H9 (cell line): ENCODE measurements at regions not wholly inside any gene's neighbourhood (a gene's known extent, or its start where the extent isn't known, plus 50 kb on each side); places are given as distances from the start of the nearest gene placed in this dataset.

Experiments
- DNase-seq: peaks from one replicate; pipeline ENCODE4 v3.0.0-alpha.2; 2017
- H2AFZ ChIP-seq: one replicate; pipeline ENCODE4 v1.6.1; 2013; ENCODE audit warnings: mild to moderate bottlenecking, low read length, control low read depth, moderate library complexity
- H2AK5ac ChIP-seq: 2 replicates; pipeline ENCODE4 v1.6.1; 2013; ENCODE audit warnings: low read length, control low read depth, mixed read lengths; ENCODE audit not compliant: insufficient read length
- H2BK120ac ChIP-seq: one replicate; pipeline ENCODE4 v1.6.1; 2013; ENCODE audit warnings: low read depth, mild to moderate bottlenecking, low read length, control low read depth, inconsistent platforms; ENCODE audit not compliant: poor library complexity, severe bottlenecking
- H2BK12ac ChIP-seq: 2 replicates; pipeline ENCODE4 v1.6.1; 2013; ENCODE audit warnings: low read length, control low read depth, mixed read lengths, low read depth; ENCODE audit not compliant: insufficient read length
- H2BK15ac ChIP-seq: 2 replicates; pipeline ENCODE4 v1.6.1; 2013; ENCODE audit warnings: low read depth, low read length, control low read depth
- H2BK20ac ChIP-seq: one replicate; pipeline ENCODE4 v1.6.1; 2013; ENCODE audit warnings: low read depth, mild to moderate bottlenecking, low read length, control low read depth, inconsistent platforms; ENCODE audit not compliant: poor library complexity, severe bottlenecking
- H2BK5ac ChIP-seq: 2 replicates; pipeline ENCODE4 v1.6.1; 2013; ENCODE audit warnings: low read length, control low read depth, mixed read lengths; ENCODE audit not compliant: insufficient read length
- H3K14ac ChIP-seq: 2 replicates; pipeline ENCODE4 v1.6.1; 2013; ENCODE audit warnings: low read length, control low read depth; ENCODE audit not compliant: insufficient read depth
- H3K18ac ChIP-seq: 2 replicates; pipeline ENCODE4 v1.6.1; 2013; ENCODE audit warnings: low read depth, mild to moderate bottlenecking, mixed read lengths, low read length, control low read depth; ENCODE audit not compliant: insufficient read length
- H3K23ac ChIP-seq: 2 replicates; pipeline ENCODE4 v1.6.1; 2013; ENCODE audit warnings: low read length, control low read depth, mixed read lengths, low read depth; ENCODE audit not compliant: insufficient read length
- H3K23me2 ChIP-seq: 2 replicates; pipeline ENCODE4 v1.6.1; 2013; ENCODE audit warnings: low read depth, mild to moderate bottlenecking, mixed read lengths, low read length, control low read depth; ENCODE audit not compliant: insufficient read length, poor library complexity, severe bottlenecking
- H3K27ac ChIP-seq: 2 replicates; pipeline ENCODE4 v1.5.1; 2013; ENCODE audit warnings: low read length, control low read depth, mixed read lengths, low read depth; ENCODE audit not compliant: insufficient read length
- H3K27me3 ChIP-seq: 2 replicates; pipeline ENCODE4 v1.6.1; 2013; ENCODE audit warnings: low read length, control low read depth, inconsistent platforms; ENCODE audit not compliant: insufficient read depth
- H3K4ac ChIP-seq: 2 replicates; pipeline ENCODE4 v1.6.1; 2013; ENCODE audit warnings: low read depth, mild to moderate bottlenecking, control low read depth, inconsistent platforms, low read length, moderate library complexity
- H3K4me1 ChIP-seq: 2 replicates; pipeline ENCODE4 v1.6.1; 2013; ENCODE audit warnings: low read length, control low read depth, inconsistent platforms; ENCODE audit not compliant: insufficient read depth
- H3K4me2 ChIP-seq: 2 replicates; pipeline ENCODE4 v1.6.1; 2013; ENCODE audit warnings: low read length, control low read depth, mixed read lengths; ENCODE audit not compliant: insufficient read length, insufficient read depth
- H3K56ac ChIP-seq: 2 replicates; pipeline ENCODE4 v1.6.1; 2013; ENCODE audit warnings: low read depth, mild to moderate bottlenecking, mixed read lengths, low read length, control low read depth; ENCODE audit not compliant: insufficient read length
- H3K79me1 ChIP-seq: 2 replicates; pipeline ENCODE4 v1.6.1; 2013; ENCODE audit warnings: low read depth, mild to moderate bottlenecking, moderate library complexity, low read length, control low read depth, inconsistent platforms; ENCODE audit not compliant: insufficient read depth, poor library complexity, severe bottlenecking
- H3K79me2 ChIP-seq: 2 replicates; pipeline ENCODE4 v1.6.1; 2013; ENCODE audit warnings: low read length, control low read depth, inconsistent platforms; ENCODE audit not compliant: insufficient read depth
- H3K9ac ChIP-seq: 2 replicates; pipeline ENCODE4 v1.6.1; 2013; ENCODE audit warnings: low read length, control low read depth, mixed read lengths; ENCODE audit not compliant: insufficient read length; ENCODE audit errors: extremely low read depth
- H3K9me3 ChIP-seq: one replicate; pipeline ENCODE4 v1.6.1; 2013; ENCODE audit warnings: low read depth, low read length, inconsistent platforms; ENCODE audit not compliant: control insufficient read depth
- H3T11ph ChIP-seq: one replicate; pipeline ENCODE4 v1.6.1; 2013; ENCODE audit warnings: mild to moderate bottlenecking, low read length, control low read depth, inconsistent platforms
- H4K20me1 ChIP-seq: one replicate; pipeline ENCODE4 v1.6.1; 2013; ENCODE audit not compliant: control insufficient read depth, insufficient read length, insufficient read depth
- H4K5ac ChIP-seq: 2 replicates; pipeline ENCODE4 v1.6.1; 2013; ENCODE audit warnings: low read depth, mild to moderate bottlenecking, mixed read lengths, low read length, control low read depth; ENCODE audit not compliant: insufficient read length
- H4K8ac ChIP-seq: replicated peaks from 2 replicates; pipeline ENCODE4 v1.6.1; 2013; ENCODE audit warnings: low read length, control low read depth, mixed read lengths, low read depth; ENCODE audit not compliant: insufficient read length
- H4K91ac ChIP-seq: 2 replicates; pipeline ENCODE4 v1.6.1; 2013; ENCODE audit warnings: low read depth, mild to moderate bottlenecking, moderate library complexity, mixed read lengths, low read length, control low read depth; ENCODE audit not compliant: insufficient read length
- H3K27ac Mint-ChIP-seq, 3 experiments: 2 replicates in 2 of 3; 3 replicates in 1 of 3; pipeline ENCODE4 v1.8.0; 2020 to 2021; ENCODE audit warnings: mixed read lengths in 3 of 3, mild to moderate bottlenecking in 1 of 3, moderate library complexity in 1 of 3
- H3K27me3 Mint-ChIP-seq: 2 replicates; pipeline ENCODE4 v1.8.0; 2021; ENCODE audit warnings: low read depth, mild to moderate bottlenecking, moderate library complexity, mixed read lengths
- H3K36me3 Mint-ChIP-seq, 3 experiments: 2 replicates in 2 of 3; 3 replicates in 1 of 3; pipeline ENCODE4 v1.8.0; 2020 to 2021; ENCODE audit warnings: low read depth in 3 of 3, mixed read lengths in 3 of 3; ENCODE audit not compliant: insufficient read depth in 1 of 3
- H3K4me1 Mint-ChIP-seq, 2 experiments: 2 replicates each; pipeline ENCODE4 v1.8.0; 2020; ENCODE audit warnings: mixed read lengths in 2 of 2
- H3K4me3 Mint-ChIP-seq, 2 experiments: 2 replicates in 1 of 2; 3 replicates in 1 of 2; pipeline ENCODE4 v1.8.0; 2020 to 2021; ENCODE audit warnings: mild to moderate bottlenecking in 2 of 2, mixed read lengths in 2 of 2, moderate library complexity in 1 of 2
- H3K9me3 Mint-ChIP-seq, 2 experiments: 2 replicates in 1 of 2; 3 replicates in 1 of 2; pipeline ENCODE4 v1.8.0; 2020; ENCODE audit warnings: mild to moderate bottlenecking in 2 of 2, mixed read lengths in 2 of 2, moderate library complexity in 1 of 2
- CTCF ChIP-seq: fragments of 200-600 bp; sonication (generic); conservative IDR thresholded peaks from 3 replicates; pipeline ENCODE4 v1.8.0; 2021; ENCODE audit warnings: antibody characterized with exemption, mild to moderate bottlenecking
- WGBS: extraction: QIAGEN DNeasy Blood & Tissue Kit; methylation state at CpG from one replicate; pipeline ENCODE4 v1.1.7; 2013; ENCODE audit warnings: missing lambda C conversion rate, low lambda C conversion rate, mixed read lengths; ENCODE audit not compliant: insufficient read length; ENCODE audit errors: extremely low coverage; 5-methylcytosine and 5-hydroxymethylcytosine counted together

- Histone ChIP-seq H2BK12ac (no peak overlapping the region), H3K18ac (no peak overlapping the region), H2AFZ (no peak overlapping the region), H4K20me1 (no peaks in the 10 kb centered on the region), H3K23me2 (no peaks in the 10 kb centered on the region), H2BK120ac (no peak overlapping the region), H3K9ac (no peak overlapping the region), H4K91ac (no peak overlapping the region), H2BK15ac (no peak overlapping the region), H3K79me2 (no peaks in the 10 kb centered on the region), H3K9me3 (no peaks in the 10 kb centered on the region), H3K27me3 (no peaks in the 10 kb centered on the region), H3K4me2 (no peak overlapping the region), H2BK5ac (no peak overlapping the region), H3K4me1 (peaks cover 2% of the 10 kb centered on the region; the same call in 1 of the 2 replicates), H4K8ac (no peak overlapping the region), H2BK20ac (no peak overlapping the region), H3T11ph (no peak overlapping the region), H3K4ac (no peak overlapping the region), H3K27ac (no peak overlapping the region), H2AK5ac (no peak overlapping the region), H3K23ac (no peak overlapping the region), H3K79me1 (no peaks in the 10 kb centered on the region), H3K56ac (no peak overlapping the region), H4K5ac (no peak overlapping the region), H3K14ac (no peak overlapping the region)
- H3K27me3 Mint-ChIP-seq = no peaks in the 10 kb centered on the region
- peaks cover 0 to 3% of the 10 kb centered on the region in 2 experiments; a peak in 3 of 5 replicates for H3K9me3 Mint-ChIP-seq
- no CpG with 5 or more reads among the region's 3 CpGs for WGBS
- peaks cover 0 to 6% of the 10 kb centered on the region in 2 experiments; a peak in 3 of 4 replicates for H3K4me1 Mint-ChIP-seq
- no peaks in the 10 kb centered on the region for H3K36me3 Mint-ChIP-seq
- H3K27ac Mint-ChIP-seq = 0 out of 7 replicates have a peak overlapping the region, but pooled peaks of 1 of the 3 experiments have one; percentile 34
- no peak for DNase-seq
- no peak for TF ChIP-seq CTCF
- H3K4me3 Mint-ChIP-seq = no peak overlapping the region
Measured at GRCh38 chr4:171256223-171256622, 557.0 kb upstream of the GALNTL6 start.
